Calu3 (cell line): ENCODE measurements at regions not wholly inside any gene's neighbourhood (a gene's known extent, or its start where the extent isn't known, plus 50 kb on each side); places are given as distances from the start of the nearest gene placed in this dataset.

Source experiments
- BruUV-seq: library from RNA; stranded (reverse); fragments of 400-500 nt; replicated peaks from 2 replicates; lab custom pipeline; 2021; lab: Mats Ljungman, UMichigan
- CTCF ChIA-PET: fragments of 300-600 bp; sonication (Branson Sonifier 250); formaldehyde crosslinking; loops from one replicate; lab custom pipeline; 2022; ENCODE audit warnings: antibody characterized with exemption; lab: Charles Lee
- DNase-seq: peaks from one replicate; pipeline ENCODE4 v3.0.0; 2022
- H3K27ac Mint-ChIP-seq: one replicate; pipeline ENCODE4 v1.8.0; 2022; ENCODE audit warnings: mixed read lengths; ENCODE audit not compliant: unreplicated experiment
- H3K27me3 Mint-ChIP-seq: one replicate; pipeline ENCODE4 v1.8.0; 2022; ENCODE audit warnings: mixed read lengths; ENCODE audit not compliant: unreplicated experiment
- H3K36me3 Mint-ChIP-seq: one replicate; pipeline ENCODE4 v1.8.0; 2022; ENCODE audit warnings: mild to moderate bottlenecking, moderate library complexity, mixed read lengths; ENCODE audit not compliant: insufficient read depth, unreplicated experiment
- H3K4me1 Mint-ChIP-seq: one replicate; pipeline ENCODE4 v1.8.0; 2022; ENCODE audit warnings: mild to moderate bottlenecking, low read depth, mixed read lengths; ENCODE audit not compliant: unreplicated experiment
- H3K4me3 Mint-ChIP-seq: one replicate; pipeline ENCODE4 v1.8.0; 2022; ENCODE audit warnings: mild to moderate bottlenecking, low read depth, moderate library complexity, mixed read lengths; ENCODE audit not compliant: unreplicated experiment
- H3K9me3 Mint-ChIP-seq: one replicate; pipeline ENCODE4 v1.8.0; 2022; ENCODE audit warnings: low read depth, mixed read lengths; ENCODE audit not compliant: unreplicated experiment
- intact Hi-C: fragments of 100-400 bp; cut with micrococcal nuclease; formaldehyde crosslinking; loops from one replicate; pipeline ENCODE4 v1.10.0; 2022; ENCODE audit not compliant: unreplicated experiment
- TF ChIP-seq, protein P1 (sequence below): fragments of 200-600 bp; IDR thresholded peaks from one replicate; pipeline ENCODE4 v1.8.0; 2022; ENCODE audit warnings: antibody characterized with exemption; ENCODE audit not compliant: unreplicated experiment

- TF ChIP-seq, protein P1, sequence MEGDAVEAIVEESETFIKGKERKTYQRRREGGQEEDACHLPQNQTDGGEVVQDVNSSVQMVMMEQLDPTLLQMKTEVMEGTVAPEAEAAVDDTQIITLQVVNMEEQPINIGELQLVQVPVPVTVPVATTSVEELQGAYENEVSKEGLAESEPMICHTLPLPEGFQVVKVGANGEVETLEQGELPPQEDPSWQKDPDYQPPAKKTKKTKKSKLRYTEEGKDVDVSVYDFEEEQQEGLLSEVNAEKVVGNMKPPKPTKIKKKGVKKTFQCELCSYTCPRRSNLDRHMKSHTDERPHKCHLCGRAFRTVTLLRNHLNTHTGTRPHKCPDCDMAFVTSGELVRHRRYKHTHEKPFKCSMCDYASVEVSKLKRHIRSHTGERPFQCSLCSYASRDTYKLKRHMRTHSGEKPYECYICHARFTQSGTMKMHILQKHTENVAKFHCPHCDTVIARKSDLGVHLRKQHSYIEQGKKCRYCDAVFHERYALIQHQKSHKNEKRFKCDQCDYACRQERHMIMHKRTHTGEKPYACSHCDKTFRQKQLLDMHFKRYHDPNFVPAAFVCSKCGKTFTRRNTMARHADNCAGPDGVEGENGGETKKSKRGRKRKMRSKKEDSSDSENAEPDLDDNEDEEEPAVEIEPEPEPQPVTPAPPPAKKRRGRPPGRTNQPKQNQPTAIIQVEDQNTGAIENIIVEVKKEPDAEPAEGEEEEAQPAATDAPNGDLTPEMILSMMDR, result no peak
- H3K27ac Mint-ChIP-seq, result no peak overlapping the region
- H3K36me3 Mint-ChIP-seq, result no peaks in the 10 kb centered on the region
- DNase-seq, result no peak
- H3K4me1 Mint-ChIP-seq, result peaks cover 7% of the 10 kb centered on the region
- CTCF ChIA-PET, result no interaction called here
- peaks cover 3% of the 10 kb centered on the region for H3K9me3 Mint-ChIP-seq
- intact Hi-C loops, result no loop called here
- H3K4me3 Mint-ChIP-seq, result no peak overlapping the region
- no peaks in the 10 kb centered on the region for H3K27me3 Mint-ChIP-seq
- BruUV-seq, result no TSS peak
Observed at GRCh38 chr14:59037086-59037485, 151.4 kb upstream of the DAAM1 start.

GRCh38 chr14:59037620-59038019, 150.8 kb upstream of the DAAM1 start:
- Mint-ChIP-seq H3K36me3 (no peaks in the 10 kb centered on the region), H3K9me3 (peaks cover 3% of the 10 kb centered on the region), H3K4me1 (peaks cover 7% of the 10 kb centered on the region), H3K27me3 (no peaks in the 10 kb centered on the region), H3K4me3 (no peak overlapping the region), H3K27ac (no peak overlapping the region)
- intact Hi-C loops, result no loop called here
- CTCF ChIA-PET, result no interaction called here
- DNase-seq, result no peak
- TF ChIP-seq, protein P1, result no peak
- no TSS peak for BruUV-seq

DNA sequence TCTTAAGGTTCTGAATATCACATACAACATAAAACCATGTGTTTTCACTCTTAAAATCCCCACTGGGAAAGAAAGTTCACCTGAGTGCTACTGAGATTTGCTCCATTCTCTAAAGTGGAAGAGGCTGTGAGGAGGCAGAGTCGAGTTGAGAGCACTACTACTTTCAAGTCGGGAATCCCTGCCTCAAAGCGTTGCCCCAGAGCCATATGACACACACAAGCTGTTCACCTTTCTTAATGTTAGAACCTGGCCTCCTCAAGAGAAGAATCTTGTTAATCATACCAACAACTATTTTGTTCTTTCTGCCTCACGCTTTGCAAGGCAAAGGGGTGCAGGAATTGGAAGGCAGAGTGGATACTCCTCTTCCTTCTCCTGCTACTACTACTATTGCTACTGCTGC, 149.7 kb upstream of the DAAM1 start:
- peaks cover 3% of the 10 kb centered on the region for H3K9me3 Mint-ChIP-seq
- no peaks in the 10 kb centered on the region for H3K27me3 Mint-ChIP-seq
- no peak for DNase-seq
- TF ChIP-seq, protein P1, result no peak
- intact Hi-C loops, result no loop called here
- peaks cover 7% of the 10 kb centered on the region for H3K4me1 Mint-ChIP-seq
- BruUV-seq, result no TSS peak
- no peak overlapping the region for H3K27ac Mint-ChIP-seq
- H3K36me3 Mint-ChIP-seq, result no peaks in the 10 kb centered on the region
- CTCF ChIA-PET, result no interaction called here
- no peak overlapping the region for H3K4me3 Mint-ChIP-seq

GRCh38 chr14:59041308-59041707, 147.2 kb upstream of the DAAM1 start:
- DNase-seq, result no peak
- H3K27me3 Mint-ChIP-seq, result no peaks in the 10 kb centered on the region
- no peak overlapping the region for H3K27ac Mint-ChIP-seq
- peaks cover 7% of the 10 kb centered on the region for H3K4me1 Mint-ChIP-seq
- BruUV-seq, result no TSS peak
- H3K36me3 Mint-ChIP-seq, result no peaks in the 10 kb centered on the region
- CTCF ChIA-PET, result no interaction called here
- H3K9me3 Mint-ChIP-seq, result no peaks in the 10 kb centered on the region
- intact Hi-C loops, result no loop called here
- no peak overlapping the region for H3K4me3 Mint-ChIP-seq
- TF ChIP-seq, protein P1, result no peak
